Fibroblast of skin of left biceps (primary cell): ENCODE measurements at regions not wholly inside any gene's neighbourhood (a gene's known extent, or its start where the extent isn't known, plus 50 kb on each side); places are given as distances from the start of the nearest gene placed in this dataset.

Experiments used
- DNase-seq, 2 experiments: peaks; one replicate each; pipeline ENCODE4 v3.0.0-alpha.2; 2013; ENCODE audit warnings: low read depth in 2 of 2

- no peak for DNase-seq
Observed at GRCh38 chr17:14482715-14483114, 181.8 kb downstream of the HS3ST3B1 start.

- no peak for DNase-seq
Observed at GRCh38 chr17:14481664-14482063, 180.8 kb downstream of the HS3ST3B1 start.

DNA sequence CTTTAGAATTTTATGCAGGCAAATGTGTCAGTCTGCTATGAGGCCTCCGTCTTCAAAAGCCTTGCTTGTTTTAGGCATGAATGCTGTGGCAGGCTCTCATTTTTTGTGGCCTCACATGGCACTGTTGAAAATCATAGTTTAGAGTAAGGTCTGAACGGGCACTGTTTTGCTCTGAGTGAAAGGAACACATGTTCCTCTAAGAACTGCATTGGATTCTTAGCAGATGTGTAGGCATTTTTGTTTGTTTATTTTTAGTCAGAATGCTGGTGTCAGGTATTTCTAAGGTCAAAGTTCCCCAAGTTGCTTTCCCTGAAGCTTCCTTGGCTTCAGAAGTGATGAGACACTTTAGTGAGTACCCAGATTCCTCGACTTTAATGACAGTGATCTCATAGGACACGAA is 173.7 kb downstream of the HS3ST3B1 start:
- DNase-seq = no peak

- DNase-seq = peak; percentile 20 to 21
Observed at GRCh38 chr17:14471052-14471451, 170.2 kb downstream of the HS3ST3B1 start.

- DNase-seq = no peak
Observed at GRCh38 chr17:14470417-14470816, 169.5 kb downstream of the HS3ST3B1 start.

- no peak for DNase-seq
Observed at GRCh38 chr17:14469971-14470370, 169.1 kb downstream of the HS3ST3B1 start.

DNA sequence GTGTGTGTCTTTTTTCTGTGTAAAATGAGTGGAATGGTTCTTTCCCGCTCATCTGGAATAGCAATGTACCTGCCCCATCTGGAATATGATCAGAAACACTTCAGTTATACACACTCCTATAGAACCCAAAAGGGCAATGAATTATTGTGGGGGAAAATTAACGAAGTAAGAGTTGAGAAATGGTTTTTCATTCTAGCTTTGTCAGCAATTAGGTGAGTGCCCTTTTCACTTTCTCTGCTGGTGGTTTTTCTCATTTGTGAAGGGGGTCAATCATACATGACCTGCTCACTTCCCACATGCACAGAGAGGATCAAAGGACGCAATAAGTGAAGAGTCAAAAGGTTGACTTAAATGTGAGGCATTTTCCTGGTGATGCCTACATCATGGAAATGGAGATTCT is 168.0 kb downstream of the HS3ST3B1 start:
- DNase-seq = no peak

DNA sequence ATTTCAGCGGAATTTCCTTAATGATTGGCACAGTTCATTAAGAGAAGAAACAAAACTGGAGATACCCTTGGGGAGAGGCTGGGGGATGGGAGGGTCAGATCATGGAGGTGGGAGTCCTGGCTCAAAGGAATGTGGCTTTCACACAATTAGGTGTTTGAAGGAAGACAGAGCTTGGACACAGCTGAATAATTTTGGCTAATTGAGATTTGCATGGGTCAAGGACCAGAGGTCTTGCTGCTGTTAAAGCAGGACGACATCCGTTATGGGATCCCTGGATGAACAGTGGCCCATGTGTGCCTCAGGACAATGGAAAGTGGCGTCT is 160.3 kb downstream of the HS3ST3B1 start:
- no peak for DNase-seq

DNA sequence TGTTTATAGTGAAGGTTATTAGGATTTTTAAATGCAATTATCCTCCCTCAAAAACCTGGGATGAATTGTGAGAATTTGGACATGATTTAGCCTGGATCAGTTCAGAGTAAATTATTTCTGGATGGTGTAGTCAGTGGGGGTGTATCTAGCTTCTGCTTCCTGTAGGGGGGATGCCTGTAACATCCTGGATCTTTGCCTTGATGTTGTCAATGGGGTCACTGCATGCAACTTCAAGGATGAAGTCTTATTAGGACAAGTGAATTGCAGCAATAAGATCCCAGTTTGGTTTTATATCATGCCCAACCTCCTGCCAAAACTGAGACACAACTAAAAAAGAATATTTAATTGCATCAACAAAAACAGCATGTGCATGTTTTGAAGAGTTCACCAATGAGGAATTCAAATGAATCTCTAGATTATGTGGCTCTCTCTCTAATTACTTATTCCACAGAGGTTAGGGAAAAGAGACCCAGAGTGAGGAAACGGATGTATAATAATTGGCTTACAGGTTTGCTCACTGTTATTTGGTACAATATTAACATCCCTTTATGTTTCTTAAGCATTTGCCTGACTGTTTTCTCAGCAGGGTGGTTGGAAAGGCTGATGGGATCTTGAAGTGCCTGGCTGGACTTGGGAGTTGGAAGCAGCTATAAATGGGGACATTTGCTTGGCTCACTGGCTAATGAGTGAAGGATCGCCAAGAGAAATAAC is 159.8 kb downstream of the HS3ST3B1 start:
- DNase-seq = no peak

GRCh38 chr17:14459955-14460354 is 159.1 kb downstream of the HS3ST3B1 start:
- no peak for DNase-seq

- no peak for DNase-seq
Observed at GRCh38 chr17:14458724-14459123, 157.8 kb downstream of the HS3ST3B1 start.

- DNase-seq = no peak
Observed at GRCh38 chr17:14454746-14455145, 153.9 kb downstream of the HS3ST3B1 start.

GRCh38 chr17:14452856-14453255 is 152.0 kb downstream of the HS3ST3B1 start:
- no peak for DNase-seq

GRCh38 chr17:14451729-14452191 is 150.9 kb downstream of the HS3ST3B1 start:
- DNase-seq = no peak

GRCh38 chr17:14448818-14449217 is 147.9 kb downstream of the HS3ST3B1 start:
- no peak for DNase-seq

DNA sequence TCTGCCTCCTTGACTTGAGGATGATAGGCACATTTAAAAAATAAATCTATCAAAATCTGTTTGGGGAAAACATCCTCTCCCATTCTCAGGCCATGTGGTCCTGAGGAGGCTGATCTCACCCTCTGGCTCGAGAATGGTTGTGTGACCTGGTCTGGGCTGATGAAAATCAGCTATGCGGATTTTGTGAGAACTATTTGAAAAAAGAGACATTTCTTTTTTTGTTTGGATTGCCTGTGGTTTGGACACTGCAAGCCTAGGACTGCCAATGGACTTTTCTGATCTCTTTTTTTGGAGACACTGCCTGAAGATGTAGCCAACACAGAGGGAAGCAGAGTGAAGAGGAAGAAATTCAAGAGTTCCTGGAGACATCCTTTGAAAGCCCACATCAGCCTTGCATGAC is 145.9 kb downstream of the HS3ST3B1 start:
- no peak for DNase-seq

- no peak for DNase-seq
Observed at GRCh38 chr17:14444915-14445314, 144.0 kb downstream of the HS3ST3B1 start.

DNA sequence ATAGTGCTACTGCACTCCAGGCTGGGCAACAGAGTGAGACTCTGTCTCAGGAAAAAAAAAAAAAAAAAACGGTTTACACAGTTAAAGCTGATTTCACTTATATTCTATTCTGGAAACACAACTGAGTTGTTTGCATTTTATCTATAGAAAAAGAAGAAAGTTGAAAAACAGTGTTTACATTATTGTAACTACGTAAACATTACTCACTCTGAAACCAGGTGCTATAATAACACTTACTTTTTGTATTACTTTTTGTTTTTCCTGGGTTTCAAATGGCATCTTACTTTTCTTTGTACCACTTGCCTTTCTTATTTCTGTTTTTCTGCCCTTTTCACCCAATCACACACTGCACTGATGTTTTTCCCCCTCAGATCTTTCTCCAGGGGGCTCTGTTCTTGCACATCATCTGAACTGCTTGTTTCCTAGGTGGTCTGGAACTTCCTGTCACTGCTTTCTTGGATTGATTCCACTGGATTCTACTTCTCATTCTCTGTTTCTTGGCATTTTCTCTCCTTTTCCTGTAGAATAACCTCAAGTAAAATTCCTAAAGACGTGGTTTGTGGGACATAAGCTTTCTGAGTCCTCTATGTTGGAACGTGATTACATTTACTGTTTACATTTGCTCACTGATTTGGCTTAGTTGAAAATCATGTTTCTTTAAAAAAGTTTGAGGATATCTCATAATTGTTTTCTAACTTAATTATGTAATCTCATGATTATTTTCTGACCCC is 142.1 kb downstream of the HS3ST3B1 start:
- no peak for DNase-seq

- no peak for DNase-seq
Observed at GRCh38 chr17:14437176-14437575, 136.3 kb downstream of the HS3ST3B1 start.

DNA sequence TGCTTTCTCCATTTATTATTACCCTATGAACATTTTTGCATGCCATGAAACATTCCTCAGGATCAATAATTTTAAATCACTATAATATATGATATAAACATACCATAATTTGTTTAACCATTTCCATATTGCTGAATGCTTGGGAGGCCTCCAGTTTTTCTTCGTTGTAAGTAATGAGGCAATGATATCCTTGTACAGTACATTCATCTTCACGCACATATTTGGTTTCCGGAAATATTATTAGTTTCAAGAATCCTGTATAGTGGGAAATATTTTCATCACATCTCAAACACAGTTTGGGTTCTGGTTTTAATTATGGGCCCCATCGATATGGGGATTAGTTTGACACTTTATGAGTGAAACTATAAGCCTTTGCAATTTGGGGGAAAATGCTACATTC is 135.4 kb downstream of the HS3ST3B1 start:
- peak; percentile 78 to 82 for DNase-seq

- no peak for DNase-seq
Observed at GRCh38 chr17:14434506-14434905, 133.6 kb downstream of the HS3ST3B1 start.

DNA sequence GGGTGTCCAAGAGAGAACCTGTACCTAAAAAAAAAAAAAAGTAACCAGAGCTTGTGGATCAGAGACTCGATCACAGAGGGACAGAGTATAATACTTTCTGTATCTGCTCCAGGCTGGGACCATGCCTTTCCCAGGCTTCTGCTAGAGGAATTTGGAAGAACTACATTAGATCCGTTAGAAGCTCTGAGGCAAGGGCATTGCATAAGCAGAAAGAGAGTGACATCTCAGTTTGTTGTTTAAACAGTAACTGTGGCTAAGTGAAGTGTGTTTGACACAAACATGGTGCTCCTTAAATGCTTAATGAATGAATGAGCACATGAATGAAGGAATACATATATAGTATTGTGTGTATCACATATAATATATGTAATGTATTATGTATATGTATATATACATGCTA is 131.2 kb downstream of the HS3ST3B1 start:
- no peak for DNase-seq

DNA sequence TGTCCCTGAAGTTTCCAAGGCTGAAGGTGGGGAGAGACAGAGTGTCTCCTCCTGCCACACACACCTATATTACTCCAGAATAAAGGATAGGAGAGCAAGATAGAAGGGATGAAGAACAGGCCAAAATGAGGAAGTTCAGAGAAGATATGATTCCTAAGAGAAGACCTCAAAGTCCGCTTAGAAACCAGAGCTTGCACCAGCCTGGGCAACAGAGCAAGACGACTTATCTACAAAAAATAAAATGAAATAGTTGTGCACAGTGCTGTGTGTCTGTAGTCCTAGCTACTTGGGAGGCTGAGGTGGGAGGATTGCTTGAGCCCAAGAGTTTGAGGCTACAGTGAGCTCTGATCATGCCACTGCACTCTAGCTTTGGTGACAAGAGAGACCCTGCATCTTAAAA is 128.2 kb downstream of the HS3ST3B1 start:
- no peak for DNase-seq

DNA sequence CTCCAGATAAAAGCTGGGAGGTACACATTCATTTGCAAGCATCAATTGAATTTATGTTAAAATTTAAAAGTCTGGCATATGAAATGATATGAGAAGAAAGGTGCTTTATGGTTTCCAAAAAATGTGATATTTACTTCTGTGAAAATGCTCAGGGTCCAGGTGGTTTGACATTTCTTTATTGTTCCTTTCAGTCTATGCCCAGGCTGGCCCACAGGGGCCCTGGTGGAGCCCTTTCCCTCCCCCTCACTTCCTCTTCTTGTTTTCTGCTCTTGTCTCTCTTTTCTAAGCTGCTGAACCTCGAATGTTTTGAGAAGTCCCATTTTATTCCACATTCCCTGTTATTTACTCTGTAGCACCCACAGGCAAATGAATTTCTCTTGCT is 127.8 kb downstream of the HS3ST3B1 start:
- no peak for DNase-seq
